ENCODE measurements at regions not wholly inside any gene's neighbourhood (a gene's known extent, or its start where the extent isn't known, plus 50 kb on each side); places are given as distances from the start of the nearest gene placed in this dataset.

DNA sequence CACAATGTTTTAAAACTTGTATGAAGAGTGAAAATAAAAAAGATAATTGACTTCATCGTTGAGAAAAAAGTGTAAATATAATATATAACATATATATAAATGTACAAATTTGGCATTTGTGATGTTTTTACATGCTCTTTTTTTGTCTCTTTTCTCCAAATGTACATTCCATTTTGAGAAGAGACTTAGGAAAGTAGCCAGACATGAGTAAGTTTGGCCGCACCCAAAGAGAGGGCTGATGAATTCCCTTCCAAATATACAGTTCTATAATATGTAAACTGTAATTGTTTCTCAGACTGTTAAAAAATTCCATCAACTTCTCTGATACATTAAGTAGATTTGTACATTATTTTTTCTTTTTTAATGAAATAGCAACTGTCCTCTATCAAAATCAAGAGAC lies 193.2 kb upstream of the MAP3K1 start:
- peak in 2 of 3 donors; percentile 56 to 62 for DNase-seq

DNA sequence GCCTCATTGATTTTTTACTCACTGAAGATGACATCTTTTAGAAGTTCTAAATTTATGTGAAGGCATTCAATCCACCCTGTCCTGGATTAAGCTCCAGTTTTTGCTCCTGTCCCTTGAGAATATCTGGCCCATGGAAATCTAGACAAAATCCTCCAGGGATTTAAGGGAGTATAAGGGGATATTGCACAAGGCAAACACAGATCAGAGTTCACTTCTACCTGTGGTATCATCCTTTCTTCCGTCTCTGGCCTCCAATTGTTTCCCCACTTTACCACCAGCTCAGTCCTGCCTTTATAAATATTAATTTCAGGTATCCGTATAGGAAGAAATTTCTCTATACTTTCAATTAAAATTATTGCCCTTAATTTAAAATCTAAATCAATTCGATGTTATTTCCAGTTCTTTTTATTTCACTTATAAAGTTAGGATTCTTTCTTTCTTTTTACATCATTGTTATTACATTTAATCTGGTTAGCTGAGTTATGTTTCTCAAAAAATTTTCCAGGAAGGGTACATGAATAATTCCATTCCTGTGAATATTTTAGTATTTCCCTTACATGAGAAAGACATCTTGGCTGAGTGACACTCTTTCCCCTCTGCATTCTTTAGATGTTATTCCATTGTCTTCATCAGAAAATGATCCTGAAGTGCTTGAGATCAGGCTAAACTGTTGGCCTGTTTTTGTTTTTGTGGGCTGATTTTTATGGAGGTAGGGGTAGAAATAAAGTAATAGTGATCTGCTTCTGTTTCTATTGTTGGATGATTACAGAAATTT lies 194.3 kb upstream of the MAP3K1 start:
- DNase-seq = peak in 1 of 3 donors; percentile 56

DNA sequence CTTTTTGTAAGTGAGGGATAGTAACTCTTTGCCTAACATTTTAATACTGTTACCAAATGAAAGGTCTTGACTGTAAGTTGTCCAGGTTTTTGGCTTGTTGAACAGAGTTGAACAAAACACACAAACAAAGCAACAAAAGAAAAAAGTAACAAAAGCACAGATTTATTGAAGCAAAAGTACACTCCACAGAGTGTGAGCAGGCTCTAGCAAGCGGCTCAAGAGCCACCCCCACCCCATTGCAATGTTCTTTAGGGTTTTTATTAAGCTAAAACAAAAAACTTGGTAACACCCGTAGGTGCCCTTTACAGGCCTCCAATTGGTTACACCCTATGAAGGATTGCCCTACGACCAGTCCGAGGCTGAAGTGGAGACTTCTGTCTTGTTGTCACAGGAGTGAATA lies 197.4 kb upstream of the MAP3K1 start:
- no peak for DNase-seq

DNA sequence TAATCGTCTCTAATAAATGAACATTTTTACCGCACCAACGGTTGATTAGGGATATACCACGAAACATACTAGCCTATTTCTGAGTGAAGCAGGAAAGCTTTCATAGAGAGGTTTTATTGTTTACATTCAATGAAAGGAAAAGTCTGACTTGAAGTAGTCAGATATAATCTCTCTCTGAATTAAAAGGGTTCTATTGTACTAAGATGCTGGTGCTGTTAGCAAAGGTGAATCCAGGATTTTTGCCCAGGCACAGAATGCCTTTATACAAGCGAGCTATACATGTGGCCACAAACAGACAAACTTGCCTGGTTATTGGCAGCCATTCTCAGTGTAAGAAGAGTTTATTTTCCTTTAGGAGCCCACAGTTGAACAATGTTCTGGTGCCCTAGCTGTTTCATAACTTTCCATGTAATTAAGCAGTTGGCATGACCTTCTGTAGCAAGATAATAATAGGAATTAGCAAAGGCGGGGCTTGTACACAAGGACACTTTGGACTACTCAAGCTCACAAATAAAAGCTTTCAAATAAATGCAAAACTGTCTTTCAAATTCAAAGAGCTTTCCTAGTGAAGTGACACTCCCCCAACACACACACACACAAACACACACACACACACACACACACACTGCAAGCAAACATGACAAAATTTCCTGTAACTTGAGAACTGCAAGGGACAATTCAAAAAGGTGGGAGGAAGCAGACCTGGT lies 198.7 kb upstream of the MAP3K1 start:
- no peak for DNase-seq

DNA sequence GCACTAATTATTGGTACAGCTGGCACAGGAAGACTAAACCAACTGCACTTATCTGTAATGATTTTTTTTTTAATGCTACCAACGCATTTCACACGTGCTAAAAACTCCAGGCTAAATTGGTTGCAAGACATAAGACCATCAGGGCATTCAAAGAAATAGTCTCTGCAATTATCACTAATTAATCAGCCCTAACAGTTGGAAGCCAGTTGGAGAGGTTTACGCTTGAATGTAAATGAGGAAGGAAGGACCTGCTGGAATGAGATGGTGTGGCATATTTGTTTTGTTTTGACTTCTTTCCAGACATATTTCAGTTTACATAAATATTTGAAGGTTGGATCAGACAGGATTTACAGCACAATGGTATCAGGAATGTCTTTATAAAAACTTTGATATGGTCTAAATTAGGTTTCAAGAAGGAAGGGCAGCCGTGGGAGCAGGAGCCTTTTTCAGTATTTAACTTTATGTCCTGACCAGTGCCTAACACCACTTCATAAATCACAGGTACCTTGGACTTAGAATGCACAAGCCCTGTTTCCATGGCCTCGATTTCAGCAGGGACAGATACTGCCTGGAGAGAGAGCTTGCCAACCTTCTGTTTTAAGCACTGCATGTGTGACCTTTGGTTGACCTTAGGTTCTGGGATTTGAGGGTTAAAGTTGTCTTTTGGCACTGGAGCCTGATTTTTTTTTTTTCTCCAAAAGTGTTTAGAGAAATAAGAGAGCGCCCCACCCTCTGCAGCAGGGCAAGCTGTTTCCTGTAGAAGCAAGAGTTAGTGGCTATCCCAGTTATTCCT lies 199.8 kb upstream of the MAP3K1 start:
- DNase-seq = peak in 2 of 3 donors; percentile 41 to 75

DNA sequence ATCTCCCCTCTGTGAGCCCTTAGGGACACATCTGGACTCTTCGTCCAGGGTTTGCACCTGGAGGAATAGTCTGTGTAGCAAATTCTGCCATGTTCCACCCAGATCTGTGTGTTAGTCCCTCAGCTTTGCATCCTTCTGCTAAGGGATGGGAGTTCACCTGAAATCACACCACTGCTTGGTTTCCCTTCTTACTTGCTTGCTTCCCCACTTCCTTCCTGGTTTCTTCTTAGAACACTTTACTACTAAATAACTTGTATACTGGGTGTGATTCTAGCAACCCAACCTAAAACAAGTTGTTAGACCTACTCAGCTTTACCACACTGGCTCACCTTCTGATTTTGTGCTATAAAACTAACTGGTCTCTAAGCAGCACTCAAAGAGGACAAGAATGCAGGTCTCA lies 202.6 kb upstream of the MAP3K1 start:
- no peak for DNase-seq

DNA sequence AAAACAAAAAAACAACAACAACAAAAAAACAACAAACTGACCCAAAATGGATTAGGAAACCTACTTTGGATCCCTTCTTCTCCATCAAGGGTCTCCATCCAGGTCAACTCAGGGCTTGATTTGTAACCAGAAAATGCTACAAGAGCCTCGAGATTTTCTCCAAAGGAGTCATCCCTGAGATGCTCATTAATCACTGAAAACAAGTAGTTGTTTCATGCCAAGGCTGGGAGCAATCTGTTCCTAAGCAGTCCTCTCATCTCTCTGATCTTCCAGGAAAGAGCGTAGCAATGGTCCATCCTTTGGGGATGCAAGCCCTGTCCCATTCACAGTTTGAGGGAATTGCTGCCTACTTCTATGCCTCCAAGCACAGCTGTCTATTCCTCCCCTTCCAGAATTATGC lies 203.0 kb upstream of the MAP3K1 start:
- no peak for DNase-seq

DNA sequence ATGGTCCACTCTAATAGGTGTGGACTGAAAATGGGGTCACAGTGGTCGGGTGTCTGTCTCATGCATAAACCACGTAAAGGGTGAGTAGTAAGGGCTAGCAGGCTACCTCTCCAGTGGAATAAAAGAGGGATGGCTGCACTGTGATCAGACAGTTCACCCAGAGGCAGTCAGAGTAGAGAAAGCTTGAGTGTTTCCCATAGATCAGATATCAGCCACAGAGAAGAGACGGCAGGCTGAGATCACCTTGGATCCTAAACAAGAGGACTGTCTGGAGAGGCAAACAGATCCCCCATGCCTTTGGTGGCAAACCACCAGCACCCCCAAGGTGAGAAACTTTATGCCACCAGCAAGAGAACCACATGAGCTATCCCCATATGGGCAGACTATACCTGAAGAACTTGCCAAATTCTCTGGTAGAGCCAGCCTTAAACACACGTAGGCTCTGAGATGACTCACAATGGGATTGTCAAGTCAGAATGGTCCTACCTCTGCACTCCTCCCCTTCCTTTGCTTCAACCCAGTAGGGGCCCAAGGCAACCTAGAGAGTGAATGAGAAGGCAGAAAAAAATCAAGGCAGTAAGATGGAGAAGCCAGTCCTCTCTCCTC lies 205.2 kb upstream of the MAP3K1 start:
- no peak for DNase-seq

DNA sequence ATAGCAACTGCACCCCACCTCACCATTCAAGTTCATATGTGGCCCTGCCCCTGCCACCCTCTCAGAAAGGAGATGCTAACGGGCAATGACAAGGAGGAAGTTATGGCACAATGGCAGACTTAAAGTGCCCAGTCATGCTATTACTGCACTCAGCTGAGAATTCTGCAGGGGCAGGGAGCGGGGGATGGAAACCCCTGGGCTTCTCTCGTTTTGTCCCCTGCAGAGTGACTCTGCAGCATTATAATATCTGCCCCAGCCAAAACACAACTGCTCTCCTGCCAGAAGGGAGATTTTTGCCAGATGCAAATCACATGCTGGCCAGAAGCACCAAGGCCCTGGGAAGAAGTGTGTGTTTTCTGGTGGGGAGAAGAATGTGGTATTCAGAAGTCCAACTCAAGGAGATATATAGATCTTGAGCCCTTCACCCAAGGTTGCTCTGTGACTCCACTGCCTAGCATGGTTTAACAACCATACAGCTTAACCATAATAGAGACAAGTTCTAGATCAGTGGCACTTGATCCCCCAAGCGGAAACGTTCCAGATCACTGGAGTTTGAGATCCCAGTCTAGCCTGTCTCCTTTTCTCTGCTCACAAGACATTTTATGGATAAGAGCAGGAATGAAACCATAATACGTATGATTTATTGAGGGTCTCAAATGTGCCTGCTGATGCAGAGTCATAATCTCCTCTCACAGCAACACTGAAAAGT lies 207.0 kb upstream of the MAP3K1 start:
- DNase-seq = peak in 1 of 3 donors; percentile 43

DNA sequence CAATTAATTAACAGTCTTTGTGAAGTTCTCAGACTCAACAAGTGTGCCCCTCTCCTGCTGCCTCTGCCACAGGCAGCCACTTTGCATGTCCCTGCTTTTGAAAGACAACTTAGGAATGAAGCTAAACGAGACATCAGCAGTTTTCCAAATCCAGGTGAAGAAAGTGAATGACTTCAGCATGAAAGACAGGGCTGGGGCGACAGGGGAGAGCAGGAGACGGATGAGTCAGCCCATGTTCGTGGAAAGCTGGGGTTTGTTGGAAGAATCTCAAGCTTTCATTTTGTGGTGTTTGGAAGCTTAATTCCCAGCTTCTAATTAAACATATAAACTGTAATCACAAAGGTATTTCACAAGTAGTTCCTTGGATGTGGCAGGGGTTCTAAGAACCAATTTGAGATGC lies 207.8 kb upstream of the MAP3K1 start:
- peak in 1 of 3 donors; percentile 61 for DNase-seq

DNA sequence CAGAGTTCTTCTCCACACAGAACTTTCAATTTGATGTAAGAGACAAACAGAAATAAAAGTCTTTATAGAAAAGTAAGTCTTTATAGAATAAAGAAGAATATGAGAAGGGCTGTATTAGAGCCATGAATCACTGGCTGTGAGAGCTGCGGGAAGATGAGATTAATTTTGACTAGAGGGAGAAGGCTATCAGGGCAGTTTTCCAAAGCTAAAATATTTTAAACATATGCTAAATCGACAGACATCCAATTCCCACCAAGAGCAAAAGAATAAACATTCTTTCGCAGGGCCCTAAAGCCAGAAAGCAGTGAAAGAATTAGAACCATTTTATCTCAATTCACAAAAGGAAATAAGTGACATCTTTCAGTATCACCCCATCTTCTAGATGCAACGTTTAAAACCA lies 208.3 kb upstream of the MAP3K1 start:
- DNase-seq = peak in 2 of 3 donors; percentile 69 to 76

DNA sequence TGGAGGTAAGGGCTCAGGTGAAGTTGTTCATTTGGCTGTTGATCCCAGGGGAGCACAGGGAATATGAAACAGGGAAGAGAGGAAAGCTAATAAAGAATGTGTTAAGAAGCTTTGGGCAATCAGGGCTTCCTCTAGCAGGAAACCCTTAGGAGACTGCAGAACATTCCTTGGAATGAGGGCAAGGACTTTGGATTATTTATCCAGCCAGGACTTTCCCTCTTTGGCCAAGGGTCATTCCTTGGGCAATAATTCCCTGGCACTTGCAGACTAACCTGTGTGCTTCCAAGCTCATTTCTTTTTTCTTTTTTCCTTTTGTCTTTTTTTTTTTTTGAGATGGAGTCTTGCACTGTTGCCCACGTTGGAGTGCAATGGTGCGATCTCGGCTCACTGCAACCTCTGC lies 209.2 kb upstream of the MAP3K1 start:
- DNase-seq = no peak

DNA sequence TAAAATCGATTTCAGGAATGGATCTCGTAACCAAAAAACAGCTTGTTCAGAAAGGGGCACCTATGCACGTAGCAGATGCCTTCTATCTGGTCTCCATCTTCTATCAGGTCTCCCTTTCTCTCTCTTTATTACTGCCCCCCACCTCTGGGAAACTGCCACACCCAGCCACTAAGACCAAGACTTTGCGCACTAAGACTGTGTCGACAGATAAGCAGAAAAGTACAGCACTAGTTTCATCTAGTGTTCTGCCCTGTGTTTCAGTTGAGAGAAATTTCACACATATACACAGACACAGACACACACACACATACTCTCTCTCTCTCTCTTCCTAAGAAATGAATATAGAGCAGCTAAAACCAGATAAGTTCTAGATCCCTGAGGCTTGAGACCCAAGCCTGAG lies 210.1 kb upstream of the MAP3K1 start:
- DNase-seq = no peak

DNA sequence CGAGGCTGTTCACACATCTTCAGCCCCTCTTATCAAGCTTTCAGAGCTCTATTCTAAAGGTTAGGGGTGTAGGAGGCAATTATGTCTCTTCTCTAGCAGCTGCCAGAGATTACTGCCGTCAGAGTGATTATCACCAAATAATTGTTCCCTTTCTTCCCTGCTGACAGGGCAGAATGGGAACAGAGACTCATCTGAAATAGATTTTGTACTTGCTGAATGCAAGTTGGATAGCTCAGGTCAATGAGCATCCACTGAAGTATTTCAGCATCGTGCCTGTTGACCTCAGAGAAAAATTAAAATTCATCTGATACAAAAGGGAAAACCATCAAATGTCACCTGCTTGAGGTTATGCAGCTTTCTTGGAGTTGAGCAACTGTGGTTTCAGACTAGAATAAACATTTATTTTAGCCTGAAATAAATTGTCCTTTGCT lies 213.7 kb upstream of the MAP3K1 start:
- DNase-seq = no peak

DNA sequence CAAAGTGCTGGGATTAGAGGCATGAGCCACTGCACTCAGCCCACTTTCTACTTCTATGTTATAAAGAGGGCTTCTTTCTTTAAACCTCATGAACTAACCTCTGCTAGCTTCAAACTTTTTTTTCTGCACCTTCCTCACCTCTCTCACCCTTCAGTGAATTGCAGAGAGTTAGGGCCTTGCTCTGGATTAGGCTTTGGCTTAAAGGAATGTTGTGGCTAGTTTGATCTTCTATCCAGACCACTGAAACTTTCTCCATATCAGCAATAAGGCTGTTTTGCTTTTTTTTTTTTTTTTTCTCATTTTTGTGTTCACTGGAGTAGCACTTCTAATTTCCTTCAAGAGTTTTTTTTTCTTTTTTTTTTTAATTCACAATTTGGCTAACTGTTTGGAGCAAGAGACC lies 216.4 kb upstream of the MAP3K1 start:
- no peak for DNase-seq

DNA sequence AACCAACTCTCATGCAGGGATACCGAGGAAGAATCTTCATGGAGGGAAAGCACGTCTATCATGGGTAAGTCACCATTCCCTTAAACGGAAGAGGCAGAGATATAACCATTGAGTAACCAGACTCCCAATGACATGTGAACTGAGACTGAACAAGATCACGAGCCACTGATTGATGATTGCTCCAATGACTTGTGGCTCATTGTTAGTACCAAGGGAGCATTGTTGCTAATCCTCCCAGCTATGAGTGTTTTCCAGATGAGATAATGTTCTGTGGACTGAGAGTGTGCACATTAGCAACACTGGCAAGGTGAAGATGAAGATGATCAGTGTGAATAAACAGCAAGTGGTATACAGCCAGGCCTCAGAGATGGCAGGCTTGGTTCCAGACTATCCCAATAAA lies 219.2 kb upstream of the MAP3K1 start:
- DNase-seq = peak in 1 of 3 donors; percentile 28

DNA sequence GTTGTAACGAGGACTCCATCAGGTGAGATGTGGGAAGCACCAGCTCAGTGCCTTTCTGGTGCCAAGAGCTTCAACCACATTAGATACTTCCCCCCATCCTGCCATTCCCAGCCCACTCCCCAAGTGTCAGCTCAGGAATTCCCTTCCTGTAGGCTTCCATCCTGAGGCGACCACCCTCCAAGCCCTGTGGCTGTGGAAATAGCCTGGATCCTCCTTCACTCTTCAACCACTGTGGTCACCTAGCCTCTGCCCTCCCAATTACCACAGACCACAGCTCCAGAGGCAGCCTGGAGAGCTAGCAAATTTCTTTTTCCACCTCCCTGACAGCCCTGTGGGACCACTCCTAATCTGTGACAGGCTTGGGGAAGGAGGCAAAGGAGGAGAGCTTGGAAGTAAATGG lies 219.8 kb upstream of the MAP3K1 start:
- DNase-seq = no peak

DNA sequence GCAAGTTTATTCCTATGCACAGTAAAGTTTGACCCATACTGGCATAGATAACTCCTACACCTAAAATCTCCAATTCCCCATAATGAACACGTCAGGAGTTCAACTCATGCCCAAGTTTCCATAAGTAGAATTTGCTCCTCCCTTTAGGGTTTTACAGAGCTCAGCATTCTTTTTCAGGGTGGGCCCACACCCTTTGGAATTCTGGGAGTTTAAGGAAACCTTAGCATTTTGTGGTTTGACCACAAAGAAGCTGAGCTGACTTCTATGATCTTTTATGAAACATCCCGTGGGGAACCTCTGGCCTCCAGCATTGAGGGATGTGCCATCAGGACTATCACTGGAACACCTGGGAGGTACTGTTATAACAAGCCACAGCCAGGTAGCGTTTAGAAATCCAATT lies 220.6 kb upstream of the MAP3K1 start:
- no peak for DNase-seq

DNA sequence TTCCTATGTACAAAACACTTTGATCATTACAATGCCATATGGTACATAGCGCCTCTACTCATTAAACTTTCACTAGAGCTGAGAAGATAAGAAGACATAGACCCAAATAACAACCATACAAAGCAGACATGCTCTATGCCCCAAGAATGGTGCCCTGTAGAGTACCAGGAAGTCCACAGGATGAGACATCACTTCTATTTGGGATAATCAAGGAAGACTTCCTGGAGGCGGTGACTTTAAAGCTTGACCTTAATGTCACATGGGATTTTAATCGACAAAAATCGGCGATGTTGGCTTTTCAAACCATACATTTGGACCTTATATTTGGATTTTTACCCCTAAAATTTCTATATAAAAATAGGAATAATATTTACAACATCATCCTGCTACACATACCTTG lies 224.3 kb upstream of the MAP3K1 start:
- no peak for DNase-seq

DNA sequence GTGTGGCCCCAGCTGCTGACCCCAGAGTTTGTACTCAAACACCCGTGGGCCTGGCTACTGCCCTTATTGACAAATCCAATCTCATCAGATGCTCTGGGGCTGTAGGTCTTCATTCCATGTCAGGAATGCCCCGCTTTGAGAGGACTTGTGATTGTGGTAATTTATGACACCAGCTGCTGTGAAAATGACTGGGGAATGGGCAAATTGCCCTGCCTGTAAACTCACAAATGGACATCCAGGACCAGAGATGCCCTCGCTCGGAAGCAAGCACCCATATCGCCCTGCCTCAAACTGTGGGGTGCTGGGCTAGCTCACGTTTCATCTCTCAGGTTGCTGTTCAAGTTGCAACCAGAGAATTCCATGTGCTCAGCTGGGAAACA lies 225.9 kb upstream of the MAP3K1 start:
- DNase-seq = peak in 1 of 3 donors; percentile 44

DNA sequence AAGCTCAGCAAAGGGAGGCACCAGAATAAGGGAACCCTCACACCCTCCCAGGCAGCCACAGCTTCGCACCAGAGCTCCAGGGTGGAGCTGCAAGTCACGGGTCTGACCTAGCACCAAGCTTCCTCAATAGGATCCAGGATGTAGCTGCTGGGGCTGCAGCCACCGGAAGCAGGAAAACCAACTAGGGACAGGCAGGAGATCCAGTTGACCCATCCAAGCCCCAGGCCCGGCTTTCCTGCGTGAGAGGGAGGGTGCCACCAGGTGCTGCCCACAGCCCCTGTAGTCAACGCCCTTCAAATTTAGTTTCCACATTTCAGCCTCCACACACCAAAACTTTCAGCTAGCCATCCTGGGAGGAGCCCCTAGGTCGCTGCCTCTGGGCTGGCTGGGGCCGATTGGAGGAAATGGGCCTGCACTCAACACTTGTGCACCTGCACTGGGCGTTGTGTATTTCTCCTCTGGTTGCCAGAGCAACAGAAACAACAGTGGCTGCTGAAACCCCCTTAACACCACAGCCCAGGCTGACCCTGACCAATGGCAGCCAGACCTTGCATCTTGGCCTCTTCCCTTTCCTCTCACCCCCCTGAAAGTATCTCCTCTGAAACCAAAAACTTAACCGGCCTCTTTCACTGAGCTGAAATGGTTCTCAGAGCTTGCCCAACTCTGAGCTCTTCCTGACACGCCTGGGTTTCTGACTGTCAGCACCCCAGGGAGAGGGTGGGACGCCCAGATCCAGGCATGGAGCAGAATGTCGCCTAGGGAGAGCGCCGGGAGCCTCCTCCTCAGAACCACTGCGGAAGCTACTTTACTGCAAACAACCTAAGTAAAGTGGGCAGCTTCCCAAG lies 226.5 kb upstream of the MAP3K1 start:
- DNase-seq = peak; percentile 67 to 94 (median 87)

Data from muscle of back (tissue), 3 donors.